ENCODE measurements at regions not wholly inside any gene's neighbourhood (a gene's known extent, or its start where the extent isn't known, plus 50 kb on each side); places are given as distances from the start of the nearest gene placed in this dataset.

DNA sequence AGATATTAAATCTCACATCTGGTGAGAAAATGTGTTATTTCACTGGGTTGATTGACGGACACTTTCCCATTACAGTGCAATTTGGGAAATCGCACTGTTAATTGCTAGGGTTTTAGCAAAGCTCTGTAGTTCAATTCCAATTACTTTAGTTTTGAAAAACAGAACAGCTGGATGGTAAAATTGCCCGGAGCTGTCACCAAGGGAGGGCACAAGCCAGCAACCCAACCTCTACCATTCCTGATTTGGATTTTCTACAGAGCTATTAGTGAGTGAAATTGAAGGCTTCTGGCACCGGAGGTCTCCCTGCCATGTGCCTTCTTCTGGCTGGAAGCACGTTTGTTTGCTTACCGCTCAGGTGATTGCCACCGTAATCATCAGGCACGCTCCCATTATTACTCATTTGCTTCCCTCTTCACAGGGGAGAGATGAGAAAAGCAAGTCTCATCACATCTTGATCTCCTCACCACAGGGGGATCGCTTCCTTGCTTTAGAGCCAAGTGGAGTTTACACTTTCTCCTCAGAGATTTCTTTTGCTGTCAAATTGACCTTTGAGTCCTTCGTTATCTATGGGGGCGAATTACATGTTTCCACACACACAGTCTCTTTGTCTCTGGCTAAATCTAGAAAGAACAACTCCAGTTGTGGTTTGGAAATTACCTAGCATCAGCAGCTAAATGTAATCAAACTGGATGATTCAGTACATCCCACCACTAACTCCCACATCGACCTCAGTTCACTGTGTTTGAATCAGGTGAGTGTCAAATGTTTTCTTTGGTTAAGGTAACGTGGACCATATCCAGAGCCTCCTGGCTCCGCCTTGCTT is 421.7 kb upstream of the GOLIM4 start:
- no peak for DNase-seq (ENCODE audit: low spot score)

DNA sequence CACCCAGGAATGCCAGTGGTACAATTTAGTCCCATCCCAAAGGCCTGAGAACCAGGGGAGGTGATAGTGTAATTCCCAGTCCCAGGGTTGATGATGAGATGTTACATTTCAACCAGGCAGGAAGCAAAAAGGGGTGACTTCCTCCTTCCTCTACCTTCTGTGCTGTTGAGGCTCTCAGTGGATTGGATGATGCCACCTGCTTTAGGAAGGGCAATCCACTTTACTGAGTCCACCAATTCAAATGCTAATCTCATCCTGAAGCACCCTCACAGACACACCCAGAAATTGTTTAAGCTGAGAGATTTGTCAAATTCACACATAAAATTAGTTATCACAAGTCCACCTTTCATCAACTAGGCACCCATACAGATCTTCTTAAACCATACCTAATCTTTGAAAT is 418.5 kb upstream of the GOLIM4 start:
- no peak for DNase-seq (ENCODE audit: low spot score)

DNA sequence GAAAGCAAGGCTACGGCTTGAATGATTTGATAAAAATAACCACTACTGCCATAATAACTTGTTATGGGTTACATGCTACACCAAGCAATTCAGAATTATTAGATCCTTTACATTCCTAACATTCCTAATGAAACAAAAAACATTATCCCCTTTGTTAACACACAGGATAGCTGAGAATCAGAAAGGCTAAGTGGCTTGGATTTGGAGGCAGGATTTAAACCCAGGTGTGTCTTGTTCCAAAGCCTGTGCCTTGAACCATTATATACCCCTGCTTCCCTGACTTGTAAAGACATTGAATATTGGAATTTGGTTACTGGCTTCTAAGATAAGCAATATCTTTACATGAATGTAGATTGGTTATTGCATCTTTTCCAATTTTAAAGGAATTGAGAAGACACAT is 417.1 kb upstream of the GOLIM4 start:
- DNase-seq (ENCODE audit: low spot score): no peak

DNA sequence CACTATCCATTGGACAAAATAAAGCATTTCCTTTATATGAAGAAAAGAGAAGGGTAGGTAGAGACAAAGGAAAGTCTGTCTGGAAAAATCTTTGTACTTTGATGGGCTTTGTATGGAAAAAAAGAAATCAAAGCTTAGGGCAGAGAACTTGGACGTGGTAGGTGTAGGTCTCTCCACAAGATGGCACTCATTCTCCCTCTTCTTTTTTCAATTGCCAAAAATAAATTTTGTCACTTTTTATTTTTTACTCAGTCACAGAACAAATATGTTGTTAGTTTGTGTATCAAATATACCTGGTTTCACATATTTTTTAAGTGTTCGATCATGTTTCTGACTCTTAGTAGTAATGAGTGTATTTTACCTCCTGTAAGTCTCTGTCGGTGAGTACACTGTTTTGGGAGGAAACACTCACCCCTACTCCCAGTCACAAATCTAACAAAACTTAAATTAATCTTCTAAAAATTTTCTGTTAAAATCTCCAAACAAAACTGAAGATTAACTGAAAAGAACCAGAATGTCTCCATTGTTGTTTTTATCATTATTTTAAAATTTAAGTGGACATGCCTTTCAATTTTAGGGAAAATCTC is 415.8 kb upstream of the GOLIM4 start:
- no peak for DNase-seq (ENCODE audit: low spot score)

DNA sequence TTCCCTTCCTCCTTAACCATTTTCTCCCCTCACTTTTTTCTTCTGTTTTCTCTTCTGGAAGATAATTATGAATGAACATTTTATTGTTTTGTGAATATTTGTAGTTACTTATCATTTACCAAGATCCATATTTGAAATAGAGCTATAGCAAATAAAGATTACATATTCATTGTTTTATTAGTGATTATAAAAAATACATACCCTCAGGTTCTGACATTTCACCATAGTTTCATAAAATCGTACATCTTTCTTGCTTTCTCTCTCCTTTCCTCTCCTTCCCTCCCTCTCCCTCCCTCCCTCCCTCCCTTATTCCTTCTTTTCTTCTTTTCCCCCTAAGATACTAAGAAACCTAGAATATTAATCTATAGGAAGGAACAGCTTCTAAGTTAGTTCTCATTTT is 410.9 kb upstream of the GOLIM4 start:
- DNase-seq (ENCODE audit: low spot score): no peak

DNA sequence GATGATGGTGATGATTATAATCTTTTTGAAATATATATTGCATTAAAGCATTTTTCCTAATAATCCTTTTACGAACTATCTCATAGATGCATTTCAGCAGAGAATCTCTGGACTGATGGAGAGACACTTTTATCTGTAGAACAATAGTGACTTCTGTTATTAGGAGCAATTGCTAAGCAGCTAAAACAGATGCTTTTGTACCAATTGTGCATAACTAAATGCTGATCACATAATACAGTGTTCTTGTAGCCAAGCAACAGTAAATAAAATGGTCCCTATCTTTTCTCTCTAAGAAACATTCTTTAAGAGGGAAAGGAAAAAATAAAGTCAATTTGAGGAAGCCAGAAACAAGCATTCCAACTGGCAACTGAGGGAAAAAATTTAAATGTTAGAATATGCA is 405.8 kb upstream of the GOLIM4 start:
- no peak for DNase-seq (ENCODE audit: low spot score)

DNA sequence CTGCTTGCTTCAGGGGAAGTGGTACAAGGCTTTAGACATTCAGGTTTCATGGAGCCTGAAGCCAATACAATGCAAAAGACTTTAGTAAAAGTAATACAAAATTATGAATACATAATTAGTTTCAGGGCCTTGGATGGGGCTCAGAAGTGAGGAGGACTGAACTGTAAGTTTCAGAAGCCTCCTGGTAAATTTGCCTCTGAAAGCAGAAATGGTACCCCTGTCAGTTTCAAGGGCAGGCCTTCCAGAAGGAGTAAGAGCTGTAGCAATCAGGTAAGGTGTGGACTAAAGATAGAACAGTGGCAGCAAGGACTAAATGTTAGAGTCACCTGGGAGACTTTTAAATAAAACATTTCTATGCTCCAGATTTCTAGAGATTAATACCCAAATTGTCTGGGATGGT is 402.5 kb upstream of the GOLIM4 start:
- no peak for DNase-seq (ENCODE audit: low spot score)

DNA sequence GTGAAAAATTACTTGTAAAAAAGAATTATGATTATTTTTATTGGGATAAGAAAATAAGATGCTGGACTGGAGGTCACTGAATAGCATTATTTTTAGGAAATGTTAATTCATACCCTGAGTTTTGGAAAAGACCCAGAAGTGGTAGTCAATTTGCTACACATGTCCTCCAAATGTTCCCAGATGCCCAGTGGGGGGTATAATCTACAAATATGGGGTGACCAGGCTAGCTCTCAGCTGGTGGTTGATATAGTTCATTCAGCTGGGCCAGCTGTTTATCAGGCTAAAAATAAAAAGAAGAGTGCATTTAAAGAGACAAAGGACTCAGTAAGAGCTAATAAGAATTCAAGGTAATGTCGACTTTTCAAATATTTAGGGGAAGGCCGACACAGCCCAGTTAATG is 402.0 kb upstream of the GOLIM4 start:
- no peak for DNase-seq (ENCODE audit: low spot score)

DNA sequence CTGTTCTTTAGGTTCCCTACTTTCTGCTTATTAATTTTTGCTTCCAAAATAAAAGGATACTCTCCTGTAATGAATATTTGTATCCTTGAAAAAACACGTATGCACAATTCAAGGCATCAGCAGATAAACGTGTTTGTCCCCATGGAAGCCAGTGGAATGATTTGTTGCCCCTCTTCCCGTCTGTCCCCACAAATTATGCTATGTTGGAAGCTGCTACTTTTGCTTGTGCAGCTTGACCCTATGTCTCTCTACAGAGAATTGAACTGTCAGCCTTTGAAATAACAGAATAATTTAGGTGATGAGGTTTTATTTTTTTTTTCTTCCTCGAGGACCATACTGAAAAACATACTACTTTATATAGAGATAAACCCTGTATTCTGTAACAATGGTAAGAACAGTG is 401.5 kb upstream of the GOLIM4 start:
- no peak for DNase-seq (ENCODE audit: low spot score)

DNA sequence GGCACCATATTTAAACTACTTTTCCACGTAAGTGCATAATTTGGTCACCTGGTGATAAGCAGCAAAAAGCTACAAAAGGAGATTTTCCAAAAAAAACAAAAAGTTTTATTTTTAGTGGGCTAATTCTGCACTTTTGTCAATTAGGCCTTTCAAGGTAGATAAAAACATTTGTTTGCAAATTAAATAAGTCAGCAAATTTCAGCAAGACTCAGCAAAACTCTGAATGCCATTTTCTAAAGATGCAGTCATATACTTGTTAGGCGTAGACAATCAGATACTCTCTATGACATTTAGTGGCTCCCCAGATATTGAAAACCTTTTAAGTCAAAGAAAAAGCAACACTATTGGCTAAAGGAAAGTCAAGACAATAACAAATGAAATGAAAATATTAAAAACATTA is 400.2 kb upstream of the GOLIM4 start:
- DNase-seq (ENCODE audit: low spot score): no peak

DNA sequence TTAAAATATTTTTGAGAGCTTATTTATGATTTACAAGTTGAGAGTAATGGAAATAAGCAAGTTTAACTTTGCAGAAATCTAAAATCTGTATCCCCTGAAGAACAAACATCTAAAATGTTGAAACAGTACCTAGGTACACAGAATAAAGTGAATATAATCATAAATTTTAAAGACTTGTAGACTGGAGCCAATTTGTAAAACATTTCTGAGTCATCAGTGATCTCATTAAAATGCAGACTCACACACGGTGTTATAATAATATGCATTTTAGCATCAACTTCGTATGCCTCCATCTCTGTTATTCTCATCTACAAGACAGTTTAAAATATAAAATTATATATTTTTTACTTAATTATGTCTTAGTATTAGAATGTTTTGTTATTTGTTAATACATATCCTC is 399.5 kb upstream of the GOLIM4 start:
- no peak for DNase-seq (ENCODE audit: low spot score)

DNA sequence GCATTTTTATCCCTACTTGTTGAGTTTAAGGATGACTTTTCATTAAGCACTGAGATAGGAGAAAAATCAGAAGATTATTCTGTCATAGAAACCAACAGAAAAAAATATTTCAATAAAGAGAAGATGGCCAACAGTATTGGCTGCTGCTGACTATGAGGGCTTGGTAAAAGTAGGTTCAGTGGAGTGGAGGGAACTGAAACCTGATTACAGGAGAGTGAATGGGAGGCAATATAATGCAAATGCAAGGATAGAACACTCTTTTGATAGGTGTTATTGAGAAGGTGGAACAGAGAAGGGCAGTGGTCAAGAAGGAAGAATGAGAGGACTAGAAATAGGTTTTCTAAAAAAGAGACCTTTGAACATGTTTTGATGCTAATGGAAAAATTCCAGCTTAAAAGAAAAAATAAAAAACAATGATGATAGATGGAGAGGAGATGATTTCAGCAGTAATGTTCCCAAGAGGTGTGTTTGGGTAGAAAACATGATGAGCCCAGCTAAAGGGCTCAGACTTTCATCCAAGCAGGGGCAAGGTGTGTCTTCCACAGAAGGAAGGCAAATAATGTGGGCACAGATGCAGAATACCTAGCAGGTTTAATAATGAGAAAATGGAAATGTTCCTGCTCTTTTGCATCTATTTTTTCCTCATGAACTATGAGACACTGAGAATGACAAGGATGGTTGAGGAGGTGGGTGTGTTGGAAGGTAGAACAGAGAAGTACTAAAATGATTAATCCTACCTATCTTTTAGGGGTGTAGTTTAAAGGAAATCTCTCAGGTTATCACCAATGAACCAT is 397.9 kb upstream of the GOLIM4 start:
- DNase-seq (ENCODE audit: low spot score): no peak

DNA sequence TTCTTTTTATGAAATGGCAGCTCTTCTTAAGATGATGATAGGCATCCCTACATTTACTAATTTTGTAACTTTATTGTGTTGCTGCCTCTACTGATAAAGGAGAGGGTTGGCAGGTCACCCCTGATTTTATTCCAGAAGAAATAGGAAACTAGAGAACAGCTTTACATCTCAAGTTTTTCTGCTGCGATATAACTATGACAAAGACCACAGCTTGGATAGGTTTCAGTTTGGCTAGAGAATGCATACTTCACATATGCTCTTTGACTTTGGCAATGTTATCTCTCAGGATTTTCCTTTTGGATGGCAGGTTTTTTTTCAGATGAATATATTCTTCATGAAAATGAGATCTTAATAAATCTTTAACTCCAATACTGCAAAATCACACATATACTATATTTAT is 395.3 kb upstream of the GOLIM4 start:
- peak; percentile 69 for DNase-seq (ENCODE audit: low spot score)

DNA sequence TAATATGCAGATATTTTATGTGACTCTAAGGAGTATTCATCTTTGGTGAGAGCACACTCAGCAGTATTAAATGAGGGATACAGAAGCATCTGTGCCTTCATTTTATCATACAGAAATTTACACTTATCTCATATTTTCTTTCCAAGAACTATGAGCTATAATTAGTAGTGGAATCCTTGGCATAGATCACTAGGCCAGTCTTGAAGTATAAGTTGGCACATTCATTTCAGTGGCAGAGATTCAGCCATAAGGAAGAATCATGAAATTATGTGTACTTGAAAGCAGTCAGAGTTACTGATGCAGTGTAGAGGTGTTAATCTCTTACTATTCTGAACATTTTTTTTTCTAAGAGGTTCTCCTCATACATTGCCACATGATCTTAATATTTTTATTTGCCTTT is 393.6 kb upstream of the GOLIM4 start:
- no peak for DNase-seq (ENCODE audit: low spot score)

DNA sequence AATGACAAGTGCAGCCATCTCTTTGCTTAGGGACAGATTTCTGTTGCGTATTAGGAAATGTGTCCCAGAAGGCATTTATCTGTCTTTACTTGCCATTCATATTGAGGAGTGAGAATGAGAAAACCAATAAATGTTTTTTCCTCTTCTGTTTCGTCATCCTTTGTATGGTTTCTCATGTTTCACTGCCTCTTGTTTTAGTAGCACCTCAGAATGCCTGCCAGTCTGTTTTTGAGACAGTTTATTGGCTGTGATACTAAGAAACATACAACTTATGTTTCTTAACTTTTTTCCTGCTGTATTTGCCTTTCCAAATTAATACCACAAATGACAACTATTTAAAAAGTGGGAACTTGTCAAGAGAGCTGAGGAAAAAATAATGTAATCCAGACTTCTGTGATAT is 390.2 kb upstream of the GOLIM4 start:
- DNase-seq (ENCODE audit: low spot score): no peak

DNA sequence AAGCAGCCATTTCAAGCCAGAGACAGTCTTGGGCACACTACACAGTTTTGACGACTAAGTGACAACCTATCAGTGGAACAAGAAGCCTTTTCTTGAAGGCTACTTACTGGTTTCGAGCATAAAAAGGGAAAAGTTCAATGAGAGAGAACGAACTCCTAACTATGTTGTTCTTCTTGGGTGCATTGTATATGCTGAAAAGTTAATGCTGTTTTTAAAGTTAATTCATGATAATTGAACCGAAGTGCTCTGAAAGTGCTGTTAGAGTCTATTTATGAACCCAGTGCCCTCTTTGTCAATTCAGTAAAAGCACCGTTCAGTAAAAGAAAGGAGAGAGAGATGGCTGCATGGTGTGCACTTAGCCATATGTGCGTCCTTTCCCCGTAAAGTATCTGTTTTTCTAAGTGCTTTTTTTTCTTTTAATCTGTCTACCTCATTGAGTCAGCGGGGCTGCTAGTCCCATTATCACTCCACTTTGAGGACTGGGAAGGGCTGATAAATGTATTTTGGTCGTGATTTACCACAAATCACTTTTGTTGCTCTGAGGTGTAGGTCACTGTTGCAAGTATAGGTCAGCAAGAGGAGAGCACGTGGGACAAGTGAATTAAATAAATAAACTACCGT is 380.7 kb upstream of the GOLIM4 start:
- no peak for DNase-seq (ENCODE audit: low spot score)

DNA sequence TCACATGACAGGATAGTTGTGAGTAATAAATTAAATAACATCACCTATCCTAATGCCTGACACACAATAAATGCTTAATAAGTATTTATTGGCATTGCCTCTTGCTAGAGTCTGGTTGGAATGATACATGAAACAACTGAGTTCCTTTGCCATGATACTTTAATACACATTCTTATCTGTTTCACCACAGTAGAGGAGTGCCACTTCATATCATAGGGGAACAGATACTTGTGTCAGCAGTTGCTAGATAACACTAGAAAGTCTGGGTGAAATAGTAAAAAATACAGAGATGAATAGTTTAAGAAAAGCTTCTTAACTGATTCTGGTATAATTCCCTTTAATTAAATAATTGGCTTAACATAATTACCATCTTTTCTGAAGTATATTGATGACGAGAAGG is 380.0 kb upstream of the GOLIM4 start:
- no peak for DNase-seq (ENCODE audit: low spot score)

DNA sequence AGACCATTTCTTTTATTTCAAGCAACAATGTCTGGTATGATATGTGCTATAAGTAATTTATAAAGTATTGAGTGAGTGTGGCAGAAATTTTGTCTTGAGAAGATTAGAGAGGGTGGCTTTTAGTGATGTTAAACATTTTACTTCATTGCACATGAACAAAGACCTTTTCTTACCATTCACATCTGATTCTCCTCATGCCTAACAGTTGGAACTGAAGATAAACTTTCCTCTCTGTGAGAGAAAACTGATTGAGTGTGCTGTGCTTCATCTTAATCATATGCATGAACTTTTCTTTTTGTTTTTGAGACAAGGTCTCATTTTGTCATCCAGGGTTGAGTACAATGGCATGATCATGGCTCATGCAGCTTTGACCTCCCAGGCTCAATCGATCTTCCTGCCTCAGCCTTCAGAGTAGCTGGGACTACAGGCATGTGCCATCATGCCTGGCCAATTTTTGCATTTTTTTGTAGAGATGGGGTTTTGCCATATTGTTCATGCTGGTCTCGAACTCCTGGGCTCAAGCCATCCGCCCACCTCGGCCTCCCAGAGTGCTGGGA is 377.7 kb upstream of the GOLIM4 start:
- DNase-seq (ENCODE audit: low spot score): no peak

DNA sequence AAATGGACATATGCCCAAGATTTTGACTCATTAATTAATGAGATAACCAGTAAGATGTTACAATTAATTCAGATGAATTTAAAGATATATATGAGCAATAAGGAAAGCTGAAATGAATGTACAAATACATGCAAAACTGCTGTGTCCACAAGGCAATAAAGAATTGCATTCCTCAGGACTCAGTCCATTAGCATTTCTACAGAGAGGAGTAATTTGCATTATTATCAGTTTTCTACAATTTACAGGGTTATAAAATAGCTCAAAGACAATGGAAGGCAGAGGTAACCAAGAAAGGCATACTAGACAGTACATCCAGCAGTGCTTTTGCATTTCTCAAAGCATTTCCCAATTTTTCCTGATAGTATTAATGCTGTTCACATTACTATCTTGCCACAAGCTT is 377.1 kb upstream of the GOLIM4 start:
- no peak for DNase-seq (ENCODE audit: low spot score)

DNA sequence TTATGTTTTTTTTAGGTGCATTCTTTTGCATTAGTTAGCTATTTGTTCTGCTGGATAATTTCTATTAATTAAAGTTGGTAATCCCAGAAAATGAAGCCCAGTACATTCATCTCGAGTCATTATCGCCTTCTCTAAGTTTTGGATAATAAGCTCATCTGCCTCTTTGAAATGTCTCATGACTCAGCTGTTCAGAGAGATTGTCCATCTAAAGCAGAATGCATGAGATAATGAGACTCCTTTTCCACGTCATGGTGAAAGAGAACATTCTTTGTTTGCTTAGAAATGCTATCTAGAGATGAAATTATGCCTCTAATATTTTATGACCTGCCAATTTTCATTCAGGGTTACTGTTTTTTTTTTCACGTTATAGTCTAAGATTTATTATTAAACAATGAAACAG is 374.7 kb upstream of the GOLIM4 start:
- DNase-seq (ENCODE audit: low spot score): no peak

DNA sequence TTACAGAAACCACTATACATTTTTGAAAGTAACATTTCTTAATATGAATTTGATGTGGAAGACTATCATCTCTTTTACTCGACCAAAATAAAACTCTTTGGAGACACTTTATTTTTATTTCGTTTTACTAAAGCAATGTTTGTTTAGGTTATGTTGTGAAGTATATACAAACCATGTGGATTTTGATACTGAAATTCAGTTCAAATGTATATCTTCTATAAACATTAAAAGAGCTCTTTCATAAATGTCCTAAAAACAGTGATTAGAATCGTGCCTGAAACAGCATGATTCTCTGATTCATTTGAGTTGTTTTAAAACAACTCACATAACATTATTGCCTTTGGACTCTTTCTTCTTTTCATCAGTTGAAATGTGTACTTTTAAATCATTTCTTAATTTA is 373.7 kb upstream of the GOLIM4 start:
- no peak for DNase-seq (ENCODE audit: low spot score)

DNA sequence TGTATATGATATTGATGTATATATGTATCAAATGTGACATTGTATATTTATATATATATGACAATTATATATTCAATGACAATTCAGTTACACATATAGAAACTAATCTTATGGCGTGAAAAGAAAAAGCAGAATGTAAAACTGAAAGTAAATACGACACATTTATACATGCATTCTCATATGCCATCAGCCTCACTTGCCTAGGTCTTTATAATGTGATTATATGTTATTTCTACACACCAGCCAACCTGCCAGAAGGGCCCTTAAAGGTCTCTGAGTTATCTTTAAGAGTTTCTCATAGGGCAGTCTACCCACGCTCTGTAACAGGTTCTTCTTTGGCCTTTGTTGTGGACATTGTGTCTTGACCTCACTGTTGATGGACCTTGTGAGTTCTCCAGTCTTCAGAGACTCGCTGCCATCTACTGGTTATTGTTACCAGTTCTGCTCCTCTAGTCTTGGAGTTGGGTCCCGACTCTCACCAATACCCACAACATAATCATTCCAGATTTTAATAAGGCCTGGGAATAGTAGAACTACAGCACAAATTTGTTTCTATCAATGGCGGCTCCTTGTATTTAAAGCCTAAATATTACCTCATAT is 371.5 kb upstream of the GOLIM4 start:
- peak; percentile 49 for DNase-seq (ENCODE audit: low spot score)
